VCaP (cell line): ENCODE measurements at regions not wholly inside any gene's neighbourhood (a gene's known extent, or its start where the extent isn't known, plus 50 kb on each side); places are given as distances from the start of the nearest gene placed in this dataset.

Experiments
- H3K27ac ChIP-seq: fragments of 450-650 bp; 2 replicates; pipeline ENCODE4 v1.5.1; 2017
- TF ChIP-seq, protein P1 (sequence below): fragments of 450-650 bp; conservative IDR thresholded peaks from 2 replicates; pipeline ENCODE4 v1.5.1; 2017; ENCODE audit warnings: mild to moderate bottlenecking, moderate library complexity

DNA sequence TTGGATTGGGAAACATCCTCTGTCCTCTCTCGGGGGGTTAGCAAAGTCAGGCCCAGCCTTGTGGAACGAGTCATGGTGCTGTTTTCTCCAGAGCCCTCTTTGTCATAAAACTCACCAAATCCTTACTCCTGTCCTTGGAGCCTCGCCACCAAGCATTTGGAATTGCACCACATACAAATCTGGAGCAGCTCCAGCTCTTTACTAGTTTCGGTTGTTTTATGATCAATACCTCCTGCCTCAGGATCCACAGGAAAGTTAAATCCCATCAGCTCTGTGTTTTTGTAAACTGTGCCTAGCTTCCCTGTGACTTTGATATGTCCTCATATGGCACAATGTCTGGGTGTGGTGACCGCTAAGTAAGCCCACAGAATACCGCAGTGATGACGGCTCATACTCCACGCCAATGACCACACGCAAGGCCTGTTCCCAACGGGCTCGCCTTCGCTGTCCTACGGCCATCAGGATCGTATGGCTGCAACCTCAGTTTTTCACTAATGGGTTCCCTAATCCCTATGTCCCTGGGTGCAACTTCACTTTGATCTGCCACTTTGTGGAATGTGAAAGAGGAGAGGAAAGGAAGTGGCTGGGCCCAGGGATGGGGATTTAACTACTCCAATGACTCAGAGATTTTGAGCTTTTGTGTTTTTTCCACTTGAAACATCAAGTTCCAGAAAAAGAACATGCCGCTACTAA is 111.3 kb upstream of the FOXQ1 start:
- H3K27ac ChIP-seq = no peak overlapping the region
- TF ChIP-seq, protein P1, sequence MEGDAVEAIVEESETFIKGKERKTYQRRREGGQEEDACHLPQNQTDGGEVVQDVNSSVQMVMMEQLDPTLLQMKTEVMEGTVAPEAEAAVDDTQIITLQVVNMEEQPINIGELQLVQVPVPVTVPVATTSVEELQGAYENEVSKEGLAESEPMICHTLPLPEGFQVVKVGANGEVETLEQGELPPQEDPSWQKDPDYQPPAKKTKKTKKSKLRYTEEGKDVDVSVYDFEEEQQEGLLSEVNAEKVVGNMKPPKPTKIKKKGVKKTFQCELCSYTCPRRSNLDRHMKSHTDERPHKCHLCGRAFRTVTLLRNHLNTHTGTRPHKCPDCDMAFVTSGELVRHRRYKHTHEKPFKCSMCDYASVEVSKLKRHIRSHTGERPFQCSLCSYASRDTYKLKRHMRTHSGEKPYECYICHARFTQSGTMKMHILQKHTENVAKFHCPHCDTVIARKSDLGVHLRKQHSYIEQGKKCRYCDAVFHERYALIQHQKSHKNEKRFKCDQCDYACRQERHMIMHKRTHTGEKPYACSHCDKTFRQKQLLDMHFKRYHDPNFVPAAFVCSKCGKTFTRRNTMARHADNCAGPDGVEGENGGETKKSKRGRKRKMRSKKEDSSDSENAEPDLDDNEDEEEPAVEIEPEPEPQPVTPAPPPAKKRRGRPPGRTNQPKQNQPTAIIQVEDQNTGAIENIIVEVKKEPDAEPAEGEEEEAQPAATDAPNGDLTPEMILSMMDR = no peak

DNA sequence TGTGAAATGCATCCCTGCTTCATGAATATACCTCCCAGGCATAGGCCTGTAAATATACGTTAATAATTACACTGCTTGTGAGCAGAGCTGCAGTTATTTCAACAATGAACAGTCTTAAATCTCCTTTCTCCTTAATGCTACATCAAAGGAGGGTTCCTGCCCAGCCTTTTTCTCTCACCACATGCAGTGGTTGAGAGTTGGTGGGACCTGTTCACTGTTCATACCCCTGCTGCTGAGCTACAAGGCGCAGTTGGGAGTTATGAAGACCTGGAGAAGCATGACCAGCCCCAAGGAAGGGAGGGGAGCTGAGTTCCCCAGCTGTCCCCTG is 111.9 kb upstream of the FOXQ1 start:
- H3K27ac ChIP-seq = no peak overlapping the region
- TF ChIP-seq, protein P1 = no peak

DNA sequence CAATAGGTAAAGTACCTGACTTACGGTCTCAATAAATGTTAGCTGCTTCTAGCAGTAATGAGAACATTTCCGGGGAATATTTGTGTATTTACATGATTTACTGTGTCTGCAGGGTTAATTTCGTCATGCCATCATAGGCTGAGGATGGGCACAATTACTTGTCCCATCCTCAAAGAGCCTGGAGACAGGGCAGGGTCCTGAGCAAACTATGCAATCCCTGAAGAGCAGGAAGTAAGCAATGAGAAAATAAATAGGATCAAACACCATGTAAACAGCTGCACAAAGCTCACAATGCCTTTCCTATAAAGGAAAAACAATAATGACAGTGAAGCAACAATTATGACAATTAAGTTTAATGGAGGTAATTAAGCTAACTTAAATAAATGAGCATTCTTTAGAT is 114.6 kb upstream of the FOXQ1 start:
- TF ChIP-seq, protein P1 = no peak
- no peak overlapping the region for H3K27ac ChIP-seq

DNA sequence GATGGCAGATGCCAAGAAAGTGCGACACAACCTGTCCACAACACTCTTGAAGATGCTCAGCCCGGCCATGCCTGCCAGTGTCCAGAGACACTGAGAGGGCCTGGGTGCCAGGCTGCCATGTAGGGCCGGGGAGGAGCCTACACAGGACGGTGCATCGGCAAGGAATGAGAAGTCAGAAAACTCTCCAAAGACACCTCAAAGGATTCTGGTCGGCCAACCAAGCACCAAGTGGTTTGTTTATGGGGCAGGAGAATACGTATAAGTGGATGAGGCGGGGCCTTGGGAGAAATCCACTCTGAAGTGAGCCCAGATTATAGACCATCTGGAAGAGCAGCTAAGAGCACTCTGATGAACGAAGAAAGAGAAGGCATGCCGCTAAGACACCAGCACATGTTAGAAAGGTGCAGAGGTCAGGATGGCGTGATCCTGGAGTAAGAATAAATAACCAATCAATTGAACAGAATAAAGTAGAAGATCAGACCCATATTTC is 120.7 kb upstream of the FOXQ1 start:
- TF ChIP-seq, protein P1 = no peak
- no peak overlapping the region for H3K27ac ChIP-seq

DNA sequence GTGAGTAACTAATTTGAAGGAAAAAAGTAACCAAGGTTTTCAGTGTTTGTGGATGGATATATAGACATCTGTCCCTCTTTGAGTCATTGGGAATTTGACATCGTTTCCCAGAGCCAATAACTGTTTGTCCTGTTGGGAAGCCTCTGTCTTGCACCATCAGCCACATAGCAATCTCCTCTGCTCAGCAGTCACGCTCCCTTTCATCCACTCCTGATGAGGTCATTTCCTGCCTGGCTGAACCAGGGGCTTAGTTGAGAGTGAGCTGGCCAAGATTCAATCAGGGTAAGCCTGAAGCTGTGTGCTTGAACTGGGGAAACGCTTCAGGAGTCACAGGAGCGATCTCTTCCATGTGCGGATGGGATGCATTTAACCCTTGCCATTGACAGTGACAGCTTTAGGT is 121.5 kb upstream of the FOXQ1 start:
- no peak overlapping the region for H3K27ac ChIP-seq
- TF ChIP-seq, protein P1 = no peak

DNA sequence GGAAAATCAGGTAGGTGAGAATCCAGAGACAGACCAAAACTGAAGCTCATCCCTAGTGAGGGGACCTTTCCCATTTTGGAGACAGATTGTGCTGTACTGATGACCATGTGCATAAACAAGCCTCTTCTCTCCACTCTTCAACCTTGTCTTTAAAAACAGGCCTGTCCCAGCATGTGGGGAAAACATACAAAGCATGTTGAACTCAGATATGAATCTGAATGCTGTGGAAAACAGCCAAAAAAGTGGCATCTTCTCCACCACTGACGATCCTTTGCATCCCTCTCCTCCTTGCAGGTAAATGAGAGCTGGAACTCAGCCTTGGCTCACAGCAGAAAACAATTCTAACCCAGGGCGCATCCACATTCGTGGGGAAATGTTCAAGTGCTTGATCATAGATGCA is 123.7 kb upstream of the FOXQ1 start:
- no peak overlapping the region for H3K27ac ChIP-seq
- TF ChIP-seq, protein P1 = no peak

DNA sequence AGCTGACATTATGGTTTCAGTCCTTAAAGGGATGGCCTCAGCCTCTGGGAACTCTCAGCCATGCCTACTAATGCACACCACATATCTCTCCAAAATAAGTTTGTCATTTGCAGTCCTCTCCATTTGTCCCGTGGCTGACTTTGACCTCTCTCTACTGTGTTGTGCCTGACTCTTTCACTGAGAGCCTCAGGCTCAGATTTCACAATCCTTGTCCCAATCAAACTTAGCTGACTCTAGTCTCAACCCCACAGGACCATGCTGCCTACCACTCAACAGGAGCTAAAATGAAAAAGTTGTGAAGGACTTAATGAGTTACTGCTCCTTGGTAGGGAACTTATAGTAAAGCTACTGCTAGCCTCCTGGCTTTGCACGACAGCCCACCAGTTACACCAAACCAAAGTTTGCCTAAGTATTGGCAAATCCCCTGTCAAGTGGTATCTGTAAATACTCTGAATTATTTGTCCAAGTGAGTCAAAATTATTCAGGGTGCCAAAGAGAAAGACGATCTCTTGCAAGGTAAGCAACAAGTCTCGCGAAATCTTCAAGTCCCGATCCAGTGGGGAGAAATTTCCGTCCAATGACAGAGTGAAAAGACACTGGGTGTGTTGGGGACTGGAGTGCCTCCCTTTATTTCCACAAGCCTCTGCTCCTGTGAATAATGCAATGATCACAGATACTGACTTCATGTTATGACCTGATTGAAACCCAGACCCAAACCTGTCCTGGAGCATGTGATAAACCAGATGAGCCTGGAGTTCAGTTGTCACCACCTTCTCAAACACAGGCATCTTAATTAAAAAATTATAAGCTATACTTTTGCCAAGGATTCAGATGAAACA is 124.4 kb upstream of the FOXQ1 start:
- H3K27ac ChIP-seq = no peak overlapping the region
- TF ChIP-seq, protein P1 = no peak
